ENCODE measurements at regions not wholly inside any gene's neighbourhood (a gene's known extent, or its start where the extent isn't known, plus 50 kb on each side); places are given as distances from the start of the nearest gene placed in this dataset.
A peak's percentile ranks its signal among the peaks of the same experiment; 100 is the strongest.

GRCh38 chr6:137749696-137750211, 117.3 kb upstream of the TNFAIP3 start:
- TF ChIP-seq CEBPB (IDR thresholded peaks at IDR 0.05), result no peak
- TF ChIP-seq FOXM1 (IDR thresholded peaks at IDR 0.05; ENCODE audit: borderline replicate concordance, low read depth), result no peak
- TF ChIP-seq RAD21 (IDR thresholded peaks at IDR 0.05; ENCODE audit: low read depth), result no peak
- TF ChIP-seq, protein P1, sequence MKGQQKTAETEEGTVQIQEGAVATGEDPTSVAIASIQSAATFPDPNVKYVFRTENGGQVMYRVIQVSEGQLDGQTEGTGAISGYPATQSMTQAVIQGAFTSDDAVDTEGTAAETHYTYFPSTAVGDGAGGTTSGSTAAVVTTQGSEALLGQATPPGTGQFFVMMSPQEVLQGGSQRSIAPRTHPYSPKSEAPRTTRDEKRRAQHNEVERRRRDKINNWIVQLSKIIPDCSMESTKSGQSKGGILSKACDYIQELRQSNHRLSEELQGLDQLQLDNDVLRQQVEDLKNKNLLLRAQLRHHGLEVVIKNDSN (IDR thresholded peaks at IDR 0.05), result no peak
- no peak for TF ChIP-seq ZBTB7A (IDR thresholded peaks at IDR 0.05; ENCODE audit: low read depth)
- TF ChIP-seq TAF1 (IDR thresholded peaks at IDR 0.05; ENCODE audit: low read depth), result no peak
- no peak for TF ChIP-seq NFIC (IDR thresholded peaks at IDR 0.05)
- no peak for TF ChIP-seq YY1 (IDR thresholded peaks at IDR 0.05; ENCODE audit: low read depth)
- no peak for TF ChIP-seq EP300 (IDR thresholded peaks at IDR 0.05; ENCODE audit: borderline replicate concordance)
- TF ChIP-seq EGR1 (IDR thresholded peaks at IDR 0.05), result no peak
- TF ChIP-seq MAX (IDR thresholded peaks at IDR 0.05), result no peak
- TF ChIP-seq TCF12 (IDR thresholded peaks at IDR 0.05; ENCODE audit: low read depth), result no peak
- TF ChIP-seq TEAD4 (IDR thresholded peaks at IDR 0.05), result no peak

GRCh38 chr6:137750297-137750696, 116.8 kb upstream of the TNFAIP3 start:
- no peak for TF ChIP-seq NFIC (IDR thresholded peaks at IDR 0.05)

GRCh38 chr6:137751768-137752560, 115.1 kb upstream of the TNFAIP3 start:
- TF ChIP-seq, protein P1 (IDR thresholded peaks at IDR 0.05), result peak; percentile 29; the same call in 1 of the 2 replicates
- no peak for TF ChIP-seq ZBTB7A (IDR thresholded peaks at IDR 0.05; ENCODE audit: low read depth)
- TF ChIP-seq EP300 (IDR thresholded peaks at IDR 0.05; ENCODE audit: borderline replicate concordance), result no peak

DNA sequence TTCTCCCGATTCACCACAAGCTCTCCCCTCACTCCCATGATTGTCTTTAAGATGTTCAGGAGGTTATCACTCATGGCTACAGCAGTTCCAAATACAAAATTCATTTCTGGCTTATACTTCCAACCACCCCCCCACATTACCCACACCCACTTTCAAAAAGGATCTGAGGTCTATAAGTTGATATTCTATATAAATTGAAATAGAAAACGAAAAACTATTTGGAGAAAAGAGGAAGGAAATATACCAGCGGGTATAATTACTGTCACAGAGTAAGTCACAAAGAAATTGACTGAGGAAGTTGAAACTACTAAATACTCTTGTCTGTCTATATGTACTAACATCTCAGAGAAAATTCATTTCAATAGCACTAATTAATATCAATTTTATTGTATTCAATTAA, 112.7 kb upstream of the TNFAIP3 start:
- TF ChIP-seq NFIC (IDR thresholded peaks at IDR 0.05) (no peak), REST (IDR thresholded peaks at IDR 0.05; ENCODE audit: low read depth) (no peak), TCF12 (IDR thresholded peaks at IDR 0.05; ENCODE audit: low read depth) (no peak), RAD21 (IDR thresholded peaks at IDR 0.05; ENCODE audit: low read depth) (no peak), CREB1 (IDR thresholded peaks at IDR 0.05; ENCODE audit: low read depth) (no peak), EGR1 (IDR thresholded peaks at IDR 0.05) (no peak), TEAD4 (IDR thresholded peaks at IDR 0.05) (no peak), EP300 (IDR thresholded peaks at IDR 0.05; ENCODE audit: borderline replicate concordance) (no peak)
- TF ChIP-seq, protein P1 (IDR thresholded peaks at IDR 0.05), result no peak

DNA sequence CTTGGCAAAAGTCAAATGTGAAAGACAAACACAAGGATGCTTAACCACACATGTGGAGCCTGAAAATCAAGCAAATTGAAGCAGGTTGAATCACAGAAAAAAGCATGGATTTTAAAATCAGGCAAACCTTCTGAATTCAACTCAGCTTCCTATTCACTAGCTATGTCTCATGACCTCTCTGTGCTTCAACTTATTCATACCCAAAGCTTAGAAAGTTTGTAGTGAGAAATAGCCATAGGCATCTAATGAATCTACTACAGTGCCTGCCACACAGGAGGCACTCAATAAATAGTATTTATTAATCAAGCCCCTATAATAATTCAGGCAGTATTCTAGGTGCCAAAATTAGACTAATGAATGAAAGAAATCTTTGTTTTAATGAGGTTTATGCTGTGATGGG, 112.2 kb upstream of the TNFAIP3 start:
- no peak for TF ChIP-seq TAF1 (IDR thresholded peaks at IDR 0.05; ENCODE audit: low read depth)
- no peak for TF ChIP-seq TCF12 (IDR thresholded peaks at IDR 0.05; ENCODE audit: low read depth)
- TF ChIP-seq CEBPB (IDR thresholded peaks at IDR 0.05), result no peak
- TF ChIP-seq, protein P1 (IDR thresholded peaks at IDR 0.05), result no peak
- TF ChIP-seq CREB1 (IDR thresholded peaks at IDR 0.05; ENCODE audit: low read depth), result no peak
- TF ChIP-seq REST (IDR thresholded peaks at IDR 0.05; ENCODE audit: low read depth), result no peak
- TF ChIP-seq RAD21 (IDR thresholded peaks at IDR 0.05; ENCODE audit: low read depth), result no peak
- TF ChIP-seq MAX (IDR thresholded peaks at IDR 0.05), result no peak
- no peak for TF ChIP-seq NFIC (IDR thresholded peaks at IDR 0.05)
- TF ChIP-seq TEAD4 (IDR thresholded peaks at IDR 0.05), result no peak
- no peak for TF ChIP-seq ZBTB7A (IDR thresholded peaks at IDR 0.05; ENCODE audit: low read depth)
- TF ChIP-seq EGR1 (IDR thresholded peaks at IDR 0.05), result no peak
